CD4-positive, alpha-beta T cell treated with Interleukin-4 for 1 hour (primary cell): ENCODE measurements at regions not wholly inside any gene's neighbourhood (a gene's known extent, or its start where the extent isn't known, plus 50 kb on each side); places are given as distances from the start of the nearest gene placed in this dataset.
"Not testable (repeated sequence)": the region's sequence is repeated elsewhere in the genome, so short reads cannot be mapped to it uniquely, and the experiment has no call there.

ENCODE experiments used
- DNase-seq, 2 donors: peaks; one replicate each; pipeline ENCODE4 v3.0.0-alpha.2; 2020 to 2022

DNA sequence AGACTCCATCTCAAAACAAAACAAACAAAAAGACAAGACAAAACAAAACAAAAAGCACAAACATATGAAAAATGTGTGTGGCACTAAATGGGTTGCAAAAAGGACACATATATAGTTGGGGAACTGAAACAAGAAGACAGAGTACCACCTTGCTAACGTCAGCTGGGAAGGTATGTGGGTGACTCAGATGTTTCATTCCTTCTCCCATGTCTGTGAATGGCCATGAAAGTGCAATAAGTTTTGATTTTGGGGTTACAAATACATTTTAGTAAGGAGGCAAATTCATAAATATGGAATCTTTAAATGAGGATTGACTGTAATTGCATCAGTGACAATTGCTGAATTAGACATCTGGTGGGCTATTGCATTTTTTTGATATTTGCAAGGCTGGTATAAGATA lies 81.6 kb upstream of the KLF4 start:
- DNase-seq, result no peak

DNA sequence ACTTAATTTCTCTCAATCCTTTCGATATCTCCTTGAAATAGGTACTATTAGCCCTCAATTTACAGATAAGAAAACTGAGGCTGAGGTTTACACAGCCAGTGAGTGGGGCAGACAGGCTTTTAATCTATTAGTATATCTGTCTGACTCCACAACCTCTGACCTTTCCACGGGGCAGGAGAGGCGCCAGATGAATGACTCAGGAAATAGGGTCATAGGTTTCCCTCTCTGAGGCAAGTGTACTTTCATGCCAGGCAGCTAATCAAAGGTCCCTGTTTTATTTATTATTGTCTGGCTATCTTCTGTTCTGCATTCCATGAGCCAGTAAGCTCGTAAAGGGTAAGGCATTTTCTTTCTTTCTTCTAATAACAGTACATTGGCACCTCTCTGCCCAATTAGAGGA lies 79.6 kb upstream of the KLF4 start:
- no peak for DNase-seq

DNA sequence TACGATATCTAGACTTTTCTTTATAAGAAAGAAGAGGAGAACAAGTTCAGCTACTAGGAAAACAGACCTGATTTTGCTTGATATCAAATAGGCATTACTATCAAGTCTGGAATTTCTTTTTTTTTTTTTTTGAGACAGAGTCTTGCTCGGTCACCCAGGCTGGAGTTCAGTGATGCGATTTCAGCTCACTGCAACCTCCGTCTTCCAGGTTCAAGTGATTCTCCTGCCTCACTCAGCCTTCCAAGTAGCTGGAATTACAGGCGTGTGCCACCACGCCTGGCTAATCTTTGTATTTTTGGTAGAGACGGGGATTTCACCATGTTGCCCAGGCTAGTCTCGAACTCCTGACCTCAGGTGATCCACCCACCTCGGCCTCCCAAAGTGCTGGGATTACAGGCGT lies 78.8 kb upstream of the KLF4 start:
- DNase-seq, result not testable (repeated sequence)

DNA sequence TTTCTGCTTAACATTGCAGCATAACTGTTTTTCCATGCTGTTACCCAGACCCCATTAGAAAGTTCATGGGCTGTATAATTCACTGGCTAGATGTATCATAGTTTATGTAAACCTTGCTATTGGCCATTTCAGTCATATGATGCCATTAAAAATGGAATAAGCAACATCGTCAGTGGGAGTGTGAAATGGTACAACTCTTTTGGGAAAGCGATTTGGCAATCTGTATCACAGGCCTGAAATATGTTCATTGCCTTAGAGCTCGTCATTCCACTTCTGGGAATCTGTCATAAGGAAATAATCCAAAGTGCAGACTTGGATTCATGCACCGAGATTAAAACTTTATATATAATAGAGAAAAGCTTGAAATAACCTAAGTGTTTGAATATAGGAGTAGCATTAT lies 77.9 kb upstream of the KLF4 start:
- DNase-seq, result no peak

DNA sequence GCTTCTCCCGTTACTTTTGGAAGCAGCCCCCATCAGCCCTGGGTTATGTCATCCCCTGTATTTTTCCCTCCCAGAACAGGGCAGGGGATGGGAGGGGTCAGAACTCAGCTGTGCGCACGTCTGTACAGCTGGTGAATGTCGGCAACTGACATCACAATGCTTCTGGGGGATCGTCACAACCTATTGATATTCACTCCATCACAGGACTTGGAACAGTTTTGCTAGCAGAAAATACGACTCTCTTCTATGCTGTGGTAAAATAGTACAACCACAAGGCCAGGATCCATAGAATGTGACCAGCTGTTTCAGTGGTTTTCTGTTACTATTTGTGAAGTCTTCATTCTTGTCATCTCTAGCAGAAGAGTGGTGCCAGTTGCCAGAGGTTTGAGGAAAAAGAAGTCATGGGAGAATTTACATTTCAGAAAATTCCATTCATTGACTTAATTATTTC lies 77.1 kb upstream of the KLF4 start:
- no peak for DNase-seq

DNA sequence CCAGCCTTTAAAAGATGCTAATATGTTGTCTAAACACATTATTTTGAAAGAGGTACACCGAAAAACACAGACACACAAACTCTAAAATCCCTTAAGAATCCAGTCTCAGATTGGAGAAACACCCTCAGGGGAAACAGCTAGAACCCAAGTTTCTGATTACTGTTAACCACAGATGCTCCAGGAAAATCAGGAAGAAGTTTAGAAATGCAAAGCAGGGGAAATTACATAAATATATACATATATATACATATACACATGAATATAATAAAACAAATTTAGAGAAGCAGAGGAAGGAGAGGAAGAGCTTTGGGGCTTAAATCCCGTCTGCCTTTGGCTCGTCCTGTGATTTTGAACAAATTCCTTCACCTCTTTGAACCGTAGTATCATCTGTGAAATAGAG lies 73.2 kb upstream of the KLF4 start:
- DNase-seq, result no peak

DNA sequence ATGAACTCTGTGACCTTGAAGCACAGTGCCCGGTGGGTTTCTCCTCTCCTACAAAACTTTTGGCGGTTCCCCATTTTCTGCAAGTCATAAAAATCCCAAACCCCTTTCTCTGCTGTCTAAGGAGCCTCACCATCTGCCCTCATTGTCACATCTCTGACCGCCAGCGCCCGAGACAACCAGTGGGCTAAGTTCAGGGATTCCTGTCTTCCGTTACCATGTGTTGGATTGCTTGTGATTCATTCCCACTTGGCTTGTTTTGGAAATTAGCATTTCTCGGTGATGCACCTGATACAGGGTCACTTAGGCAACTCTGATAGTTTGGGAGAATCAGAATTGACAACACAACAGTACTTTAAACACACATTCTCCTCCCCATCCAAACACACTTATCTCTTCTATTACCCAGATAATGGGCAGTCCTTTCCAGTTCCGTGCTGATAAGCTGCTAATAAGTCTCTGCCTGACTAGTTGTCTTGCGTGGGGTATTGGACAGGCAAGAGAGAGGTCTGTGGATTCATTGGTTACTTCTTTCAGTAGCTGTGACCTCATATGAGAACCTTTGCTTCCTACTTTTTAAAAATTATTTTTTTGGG lies 70.0 kb upstream of the KLF4 start:
- DNase-seq, result no peak

DNA sequence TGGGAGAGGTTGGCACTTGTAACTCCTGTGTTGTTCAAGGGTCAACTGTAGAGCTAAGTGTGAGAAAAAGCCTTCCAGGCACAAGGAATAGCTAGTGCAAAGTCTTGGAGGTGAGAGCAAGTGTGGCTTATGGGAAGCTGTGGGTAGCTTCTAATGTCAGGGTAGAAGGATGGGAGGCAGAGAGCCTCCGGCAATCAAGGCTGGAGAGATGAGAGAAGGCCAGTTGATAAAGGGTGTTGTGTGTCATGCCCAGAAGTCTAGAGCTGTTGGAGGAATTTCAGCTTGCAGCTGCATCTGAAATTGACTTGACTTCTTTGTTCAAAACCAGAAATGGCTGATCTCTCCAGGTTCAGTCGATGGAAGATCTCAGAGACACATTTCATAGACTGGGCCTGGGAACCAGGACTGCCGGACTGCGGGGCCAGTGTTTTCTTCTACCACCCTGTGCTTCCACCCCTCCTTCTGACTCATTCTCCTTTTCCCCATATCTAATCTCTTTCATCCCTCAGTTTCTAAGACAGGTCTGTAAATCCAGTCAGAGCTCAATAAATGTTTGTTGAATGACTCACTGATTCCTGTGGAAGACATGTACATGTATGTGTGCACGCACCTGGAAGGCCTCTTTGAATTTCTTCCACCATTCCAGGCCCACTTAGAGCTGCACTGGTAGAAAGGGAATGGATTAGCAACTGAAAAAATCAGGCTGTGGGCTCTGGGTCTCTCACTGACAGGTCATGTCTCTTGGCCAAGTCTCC lies 67.8 kb upstream of the KLF4 start:
- no peak for DNase-seq

DNA sequence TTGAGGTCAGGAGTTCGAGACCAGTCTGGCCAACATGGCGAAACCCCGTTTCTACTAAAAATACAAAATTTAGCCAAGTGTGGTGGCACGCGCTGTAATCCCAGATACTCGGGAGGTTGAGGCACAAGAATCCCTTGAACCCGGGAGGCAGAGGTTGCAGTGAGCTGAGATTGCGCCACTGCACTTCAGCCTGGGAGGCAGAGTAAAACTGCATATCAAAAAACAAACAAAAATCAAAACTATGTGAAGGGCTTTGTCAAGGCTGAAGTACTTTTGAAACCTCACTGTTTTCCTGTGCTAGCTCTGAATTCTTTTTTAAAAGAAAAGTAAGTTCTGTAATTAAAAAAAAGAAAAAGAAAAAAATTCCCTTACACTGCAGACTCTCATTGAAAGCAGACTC lies 65.1 kb upstream of the KLF4 start:
- DNase-seq, result no peak

DNA sequence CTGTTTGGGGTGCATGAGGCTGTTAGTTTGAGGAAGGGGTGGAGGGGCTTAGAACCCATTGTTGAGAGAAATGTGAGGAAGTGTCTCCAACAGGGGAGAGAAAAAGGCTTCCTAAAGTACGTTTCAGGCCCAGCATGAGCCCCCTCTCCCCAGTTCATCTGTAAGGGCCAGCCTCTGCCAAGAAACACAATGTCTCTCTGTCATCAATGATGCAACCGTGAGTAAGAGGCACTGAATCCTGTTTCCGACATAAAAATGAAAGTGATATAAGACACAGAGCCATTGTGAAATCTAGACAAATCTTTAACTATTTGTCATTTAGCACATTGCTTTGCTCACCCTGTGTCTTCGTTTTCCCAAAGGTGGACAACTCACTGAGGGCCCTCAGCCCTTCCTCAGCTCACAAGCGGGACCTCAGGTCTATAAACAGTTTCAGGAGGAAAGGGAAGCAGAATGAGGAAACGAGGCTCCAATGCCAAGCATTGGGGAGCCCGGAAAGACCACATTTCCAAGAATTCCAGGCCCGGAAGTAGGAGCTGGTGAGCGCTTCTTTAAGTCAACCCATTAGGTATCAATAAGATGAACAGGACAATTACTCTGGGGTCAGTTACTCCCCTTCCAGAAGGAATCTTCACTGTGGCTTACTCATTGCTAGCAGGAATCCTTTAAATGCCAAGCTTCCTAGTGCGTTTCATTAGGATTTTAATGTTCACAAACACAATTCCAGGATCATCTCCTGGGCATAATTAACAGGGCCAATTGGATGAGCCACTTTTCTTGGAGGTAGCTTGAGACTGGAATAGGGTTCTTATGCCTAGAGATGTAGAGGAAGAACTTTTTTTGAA lies 59.0 kb upstream of the KLF4 start:
- peak in 1 of 2 donors; percentile 36 for DNase-seq

DNA sequence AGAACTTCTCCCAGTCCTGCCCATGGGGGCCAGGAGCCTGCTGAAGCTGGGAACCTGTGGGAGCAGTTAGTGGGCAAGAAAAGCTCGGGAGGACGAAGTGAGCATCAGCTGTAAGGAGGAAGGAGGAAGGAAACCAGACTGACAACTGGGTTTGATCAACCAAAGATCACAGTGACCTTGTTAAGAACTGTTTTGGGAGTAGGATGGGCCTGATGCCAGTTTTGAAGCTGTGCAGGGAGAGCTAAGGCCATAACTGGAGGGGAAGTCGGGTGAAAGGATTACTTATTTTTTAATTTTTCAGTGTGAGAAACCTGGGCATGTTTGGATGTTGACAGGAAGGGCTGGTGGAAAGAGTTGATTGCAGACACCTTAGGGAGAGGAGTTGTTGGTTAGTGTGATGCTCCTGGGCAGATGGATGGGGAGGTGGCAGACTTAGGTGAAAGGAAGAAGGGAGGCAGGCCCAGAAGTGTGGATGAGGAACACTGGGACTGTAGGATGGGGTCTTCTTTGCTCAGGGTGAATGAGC lies 58.3 kb upstream of the KLF4 start:
- DNase-seq, result no peak

DNA sequence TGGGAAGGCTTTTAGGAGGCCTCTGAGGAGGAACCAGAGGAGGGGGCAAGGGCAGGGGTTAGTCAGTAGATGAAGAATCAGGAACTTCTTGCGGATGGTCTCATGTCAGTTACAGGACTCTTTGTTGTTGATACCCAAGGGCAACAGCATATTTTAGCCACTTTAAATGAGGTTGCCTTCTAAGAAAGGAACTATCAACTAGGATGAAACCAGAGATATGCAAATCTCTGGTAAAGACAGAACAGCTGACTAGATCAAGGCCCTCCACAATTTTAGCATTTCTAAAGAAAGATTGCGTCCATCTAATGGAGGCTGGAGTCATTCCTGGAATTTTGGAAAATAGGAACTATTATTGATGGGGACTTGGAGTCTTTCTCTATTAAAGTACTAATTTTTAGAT lies 57.7 kb upstream of the KLF4 start:
- DNase-seq, result no peak

DNA sequence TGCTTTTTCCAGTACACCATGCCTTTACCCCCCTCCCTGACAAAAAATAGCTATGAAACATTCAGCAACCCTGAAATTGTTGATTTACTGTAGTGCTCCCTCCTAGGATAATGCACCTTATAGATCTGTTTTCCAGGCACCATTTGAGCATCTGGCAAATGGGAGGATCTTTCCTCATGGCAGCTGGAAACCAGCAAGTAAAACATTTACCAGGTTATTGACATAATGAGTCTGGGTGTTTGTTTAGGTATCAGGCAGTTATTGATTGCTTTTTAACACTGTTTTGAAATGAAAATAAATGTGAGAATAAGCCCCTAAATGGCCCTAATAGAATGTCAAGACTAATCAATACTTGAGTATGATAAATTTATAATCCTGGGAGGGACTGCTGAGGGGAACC lies 57.3 kb upstream of the KLF4 start:
- DNase-seq, result no peak

DNA sequence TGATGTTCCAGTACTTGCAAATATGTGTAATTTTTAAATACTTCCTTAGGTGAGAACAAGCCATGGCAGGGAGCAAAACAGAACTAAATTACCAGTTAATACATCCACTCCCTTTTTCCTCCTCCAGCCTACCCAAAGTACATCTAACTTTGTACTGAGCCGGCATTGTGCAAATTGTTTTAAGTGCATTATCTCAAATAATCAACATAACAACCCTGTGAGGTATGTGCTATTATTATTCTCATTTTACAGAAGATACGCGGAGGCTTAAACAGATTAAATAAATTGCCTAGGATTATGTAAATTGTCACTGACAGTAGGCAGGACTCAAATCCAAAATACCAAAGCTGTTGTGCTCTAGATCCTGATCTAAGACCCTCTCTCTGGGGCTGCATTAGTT lies 55.5 kb upstream of the KLF4 start:
- no peak for DNase-seq

DNA sequence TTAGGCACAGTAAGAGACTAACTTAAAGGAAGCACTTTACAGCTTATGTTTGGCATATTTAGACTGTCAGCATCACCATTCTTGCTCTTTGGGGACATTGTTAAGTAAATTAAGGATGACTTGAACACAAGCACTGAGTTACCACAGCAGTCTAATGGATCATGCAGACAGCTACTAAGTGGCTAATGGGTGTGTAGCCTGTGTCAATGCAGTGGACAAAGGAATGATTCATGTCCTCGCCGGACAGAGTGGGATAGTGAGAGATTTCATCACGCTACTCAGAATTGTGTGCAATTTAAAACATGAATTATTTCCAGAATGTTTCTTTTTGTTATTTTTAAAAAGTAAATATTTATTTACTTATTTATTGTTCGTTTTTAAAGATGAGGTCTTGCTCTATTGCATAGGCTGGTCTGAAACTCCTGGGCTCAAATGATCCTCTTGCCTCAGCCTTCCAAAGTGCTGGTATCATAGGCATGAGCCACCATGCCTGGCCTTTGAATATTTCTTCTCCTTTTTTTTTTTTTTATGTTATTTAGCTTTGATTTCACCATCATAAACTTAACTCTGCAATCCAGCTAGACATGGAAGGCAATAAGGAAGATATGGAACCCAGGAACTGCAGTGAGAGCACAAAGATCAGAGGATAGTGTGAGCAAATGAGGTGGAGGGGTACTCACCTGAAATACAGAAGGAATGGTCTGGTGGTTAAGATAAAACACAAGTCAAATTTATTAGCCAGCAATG lies 53.0 kb upstream of the KLF4 start:
- no peak for DNase-seq

DNA sequence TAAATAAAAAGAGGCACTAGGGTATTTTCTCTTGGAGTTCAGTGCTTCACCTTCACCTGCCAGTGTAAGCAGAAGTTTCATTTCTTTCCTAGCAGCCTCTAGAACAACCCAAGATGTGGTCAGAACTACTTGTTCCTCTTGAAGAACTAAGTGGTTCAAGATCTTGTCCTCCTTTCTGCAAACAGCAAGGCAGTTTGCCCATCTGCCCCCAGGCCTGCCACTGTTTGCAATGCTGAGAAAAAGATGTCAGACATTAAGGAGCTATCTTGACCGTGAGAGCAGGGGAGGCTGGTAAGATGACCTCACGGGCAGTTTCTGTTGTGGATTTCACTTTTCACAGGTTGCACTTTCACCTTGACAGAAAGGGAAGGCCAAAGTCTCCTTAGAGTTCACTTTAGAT lies 52.0 kb upstream of the KLF4 start:
- DNase-seq, result no peak

DNA sequence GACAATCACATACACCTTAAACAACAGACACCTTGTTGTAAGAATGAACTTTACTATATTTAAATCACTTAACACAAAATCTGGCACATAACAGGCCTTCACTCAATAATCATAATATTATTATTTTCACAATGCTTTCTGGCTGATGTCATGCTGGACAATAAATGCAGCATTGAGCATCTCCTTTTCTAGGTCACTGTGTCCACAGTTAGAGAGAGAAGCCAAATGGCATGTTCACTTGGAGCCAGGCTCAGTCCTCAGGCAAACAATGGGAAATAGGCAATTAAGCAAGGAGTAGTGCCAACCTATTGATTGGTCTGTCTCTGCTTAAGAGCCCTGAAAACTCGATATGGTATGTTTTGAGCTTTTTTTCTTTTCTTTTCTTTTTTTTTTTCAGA lies 50.6 kb upstream of the KLF4 start:
- DNase-seq, result no peak

DNA sequence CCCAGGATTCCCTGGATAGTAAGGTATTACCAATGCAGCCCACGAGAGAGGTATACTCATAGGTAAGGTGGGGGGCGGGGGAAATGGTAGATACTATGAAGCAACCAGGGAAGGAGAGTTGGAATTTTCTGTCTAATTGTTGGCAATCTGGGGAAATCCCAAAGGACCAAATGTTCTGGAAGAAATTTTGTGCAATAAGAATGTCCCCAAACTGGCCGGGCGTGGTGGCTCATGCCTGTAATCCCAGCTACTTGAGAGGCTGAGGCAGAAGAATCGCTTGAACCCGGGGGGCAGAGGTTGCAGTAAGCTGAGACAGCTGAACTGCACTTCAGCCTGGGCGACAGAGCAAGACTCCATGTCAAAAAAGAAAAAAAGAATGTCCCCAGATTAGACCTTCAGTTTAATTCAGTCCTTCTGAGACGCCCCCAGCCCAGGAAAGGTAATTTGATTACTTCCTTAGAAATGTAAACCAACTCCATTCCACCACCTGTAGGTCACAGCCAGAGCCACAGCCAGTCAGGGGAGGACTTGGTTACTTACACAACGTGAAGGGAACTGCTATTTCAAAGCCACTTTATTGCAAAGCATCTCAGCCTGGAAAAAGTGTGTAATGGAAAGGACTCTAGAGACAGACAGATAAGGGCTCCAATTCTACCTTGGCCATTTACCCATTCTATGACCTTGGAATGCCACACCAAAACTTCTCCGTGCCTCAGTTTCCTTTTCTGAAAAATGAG lies 50.0 kb upstream of the KLF4 start:
- no peak for DNase-seq
